ENCODE measurements at regions not wholly inside any gene's neighbourhood (a gene's known extent, or its start where the extent isn't known, plus 50 kb on each side); places are given as distances from the start of the nearest gene placed in this dataset.

DNA sequence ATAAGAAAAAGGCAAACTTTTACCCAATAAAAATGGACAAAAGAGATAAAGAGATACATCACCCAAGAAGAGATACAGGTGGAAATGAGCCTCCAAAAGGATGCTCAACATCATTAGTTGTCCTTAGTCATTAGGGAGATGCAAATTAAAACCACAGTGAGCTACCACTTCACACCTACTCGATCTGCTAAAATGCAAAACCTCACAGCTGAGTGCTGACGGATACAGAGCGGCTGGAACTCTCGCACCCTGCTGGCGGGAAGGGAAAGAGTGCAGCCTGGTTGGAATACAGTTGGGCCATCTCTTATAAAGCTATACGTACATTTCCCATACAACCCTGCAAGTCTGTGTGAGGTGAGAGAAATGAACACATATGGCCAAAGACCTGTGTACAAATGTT lies 78.5 kb upstream of the PRR20G start:
- H3K27ac Mint-ChIP-seq, result no peak overlapping the region
- no peaks in the 10 kb centered on the region for H3K36me3 Mint-ChIP-seq
- H3K4me1 Mint-ChIP-seq (ENCODE audit: low read depth), result no peaks in the 10 kb centered on the region
- H3K27me3 Mint-ChIP-seq, result peaks cover 3% of the 10 kb centered on the region
- H3K9me3 Mint-ChIP-seq (ENCODE audit: low read depth), result no peaks in the 10 kb centered on the region
- no peak overlapping the region for H3K4me3 Mint-ChIP-seq

DNA sequence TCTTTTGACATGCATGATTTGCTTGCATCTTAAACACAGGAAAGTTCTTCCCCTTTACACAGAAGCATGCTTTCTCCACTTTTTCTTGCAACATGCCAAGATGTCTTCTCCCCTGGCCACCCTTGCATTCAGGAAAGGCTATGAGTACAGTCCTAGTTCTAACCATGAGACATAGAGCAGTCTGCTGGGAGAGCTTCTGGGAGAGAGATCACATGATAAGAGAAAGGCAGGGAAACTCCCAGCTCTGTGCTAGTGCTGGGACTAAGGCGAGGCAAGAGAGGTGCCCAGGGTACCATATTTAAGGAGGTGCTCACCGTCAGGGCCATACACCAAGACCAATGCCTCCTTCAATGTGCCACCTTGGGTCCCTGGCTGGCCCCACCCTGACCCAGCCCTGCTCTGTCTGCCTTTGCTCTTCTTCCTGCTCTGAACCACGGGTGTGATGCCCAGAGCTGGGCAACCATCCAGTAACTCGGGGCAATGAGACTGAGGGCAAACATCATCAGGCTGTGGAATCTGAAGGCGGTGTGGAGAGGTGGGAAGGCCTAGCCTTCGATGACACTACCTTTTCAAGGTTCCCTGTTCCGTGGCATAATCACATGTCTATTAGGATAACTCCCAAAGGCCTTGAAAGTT lies 77.4 kb upstream of the PRR20G start:
- H3K9me3 Mint-ChIP-seq (ENCODE audit: low read depth), result no peaks in the 10 kb centered on the region
- H3K27ac Mint-ChIP-seq, result no peak overlapping the region
- H3K27me3 Mint-ChIP-seq, result peaks cover 2% of the 10 kb centered on the region
- no peaks in the 10 kb centered on the region for H3K4me1 Mint-ChIP-seq (ENCODE audit: low read depth)
- no peak overlapping the region for H3K4me3 Mint-ChIP-seq
- no peaks in the 10 kb centered on the region for H3K36me3 Mint-ChIP-seq

DNA sequence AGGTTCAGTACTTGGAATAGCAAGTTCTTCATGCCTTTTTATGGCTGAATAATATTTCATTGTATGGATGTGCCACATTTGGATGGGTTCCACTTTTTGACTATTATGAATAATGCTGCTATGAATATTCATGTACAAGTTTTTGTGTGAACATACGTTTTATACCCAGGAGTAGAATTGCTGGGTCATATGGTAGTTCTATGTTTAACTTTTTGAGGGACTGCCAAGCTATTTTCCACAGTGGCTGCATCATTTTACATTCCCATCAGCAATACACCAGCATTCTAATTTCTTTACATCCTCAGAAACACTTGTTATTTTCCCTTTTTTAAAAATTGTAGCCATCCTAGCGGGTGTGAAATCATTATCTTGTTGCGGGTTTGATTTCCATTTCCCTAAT lies 76.0 kb upstream of the PRR20G start:
- Mint-ChIP-seq H3K36me3 (no peaks in the 10 kb centered on the region), H3K9me3 (ENCODE audit: low read depth) (no peaks in the 10 kb centered on the region), H3K4me1 (ENCODE audit: low read depth) (no peaks in the 10 kb centered on the region), H3K4me3 (no peak overlapping the region), H3K27ac (no peak overlapping the region), H3K27me3 (no peaks in the 10 kb centered on the region)

DNA sequence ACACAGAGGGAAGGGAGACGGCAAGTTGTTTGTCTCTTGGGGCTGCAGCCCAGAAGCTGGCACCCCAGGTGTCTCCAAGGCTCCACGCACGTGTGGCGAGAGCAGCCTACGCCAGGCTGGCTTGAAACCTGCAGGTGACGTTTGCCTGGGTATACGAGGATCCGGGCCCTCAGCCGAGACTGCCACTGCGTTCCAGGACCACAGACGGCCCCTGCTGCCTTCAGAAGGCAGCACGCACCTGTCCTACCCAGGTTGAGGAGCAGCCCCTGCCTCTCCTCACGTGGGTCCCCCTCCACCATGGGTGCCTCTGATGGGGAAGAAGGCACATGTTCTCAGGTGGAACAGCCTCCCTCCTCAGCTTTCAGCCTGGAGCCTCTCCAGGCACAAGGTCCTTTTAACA lies 75.3 kb upstream of the PRR20G start:
- Mint-ChIP-seq H3K9me3 (ENCODE audit: low read depth) (no peaks in the 10 kb centered on the region), H3K36me3 (no peaks in the 10 kb centered on the region)

DNA sequence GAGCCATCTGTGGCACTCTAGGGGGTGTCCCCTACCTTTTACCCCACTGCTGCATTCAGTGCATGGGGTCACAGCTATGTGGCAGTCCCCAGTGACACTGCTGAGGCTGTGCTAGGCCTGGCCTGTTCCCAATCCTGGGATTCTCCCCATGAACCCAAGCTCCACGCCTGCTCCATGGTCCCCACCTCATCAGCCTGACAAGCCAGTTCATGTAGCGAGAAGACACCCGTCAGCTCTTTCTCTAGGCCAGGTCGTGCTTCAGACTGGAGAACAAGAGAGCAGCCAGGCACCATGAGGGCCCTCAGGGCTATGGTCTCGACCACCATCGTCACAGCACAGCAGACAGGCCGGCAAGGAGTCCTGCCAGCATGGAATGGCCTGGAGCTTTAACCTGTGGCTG lies 72.8 kb upstream of the PRR20G start:
- no peaks in the 10 kb centered on the region for H3K4me1 Mint-ChIP-seq (ENCODE audit: low read depth)
- H3K27ac Mint-ChIP-seq, result no peak overlapping the region
- H3K9me3 Mint-ChIP-seq (ENCODE audit: low read depth), result peaks cover 6% of the 10 kb centered on the region
- peaks cover 4% of the 10 kb centered on the region for H3K27me3 Mint-ChIP-seq
- no peak overlapping the region for H3K4me3 Mint-ChIP-seq
- H3K36me3 Mint-ChIP-seq, result no peaks in the 10 kb centered on the region

More for the DNA sequence above, 75.3 kb upstream of the PRR20G start:
- Mint-ChIP-seq H3K27ac (no peak overlapping the region), H3K4me3 (no peak overlapping the region), H3K4me1 (ENCODE audit: low read depth) (no peaks in the 10 kb centered on the region), H3K27me3 (peaks cover 4% of the 10 kb centered on the region)

DNA sequence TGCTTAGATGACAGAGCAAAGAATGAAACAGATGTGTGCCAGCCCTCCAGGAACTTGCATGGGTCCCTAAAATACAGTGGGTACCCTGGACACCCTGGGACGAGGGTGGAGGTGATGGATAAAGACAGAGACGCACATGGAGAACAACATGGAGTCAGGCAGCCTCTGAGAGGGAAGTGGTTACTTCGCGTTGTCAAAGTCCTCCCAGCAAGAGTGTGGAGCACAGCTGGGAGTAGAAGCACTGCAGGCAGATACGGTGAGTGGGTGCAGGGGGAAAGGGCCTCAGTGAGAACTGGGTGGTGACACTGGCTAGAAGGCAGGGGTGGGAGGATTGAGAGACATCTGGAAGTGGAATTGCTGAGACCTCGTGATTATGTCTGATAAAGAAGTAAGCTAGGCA lies 70.8 kb upstream of the PRR20G start:
- Mint-ChIP-seq H3K4me1 (ENCODE audit: low read depth) (no peaks in the 10 kb centered on the region), H3K27me3 (peaks cover 4% of the 10 kb centered on the region), H3K4me3 (no peak overlapping the region), H3K27ac (no peak overlapping the region), H3K9me3 (ENCODE audit: low read depth) (peaks cover 6% of the 10 kb centered on the region), H3K36me3 (no peaks in the 10 kb centered on the region)

DNA sequence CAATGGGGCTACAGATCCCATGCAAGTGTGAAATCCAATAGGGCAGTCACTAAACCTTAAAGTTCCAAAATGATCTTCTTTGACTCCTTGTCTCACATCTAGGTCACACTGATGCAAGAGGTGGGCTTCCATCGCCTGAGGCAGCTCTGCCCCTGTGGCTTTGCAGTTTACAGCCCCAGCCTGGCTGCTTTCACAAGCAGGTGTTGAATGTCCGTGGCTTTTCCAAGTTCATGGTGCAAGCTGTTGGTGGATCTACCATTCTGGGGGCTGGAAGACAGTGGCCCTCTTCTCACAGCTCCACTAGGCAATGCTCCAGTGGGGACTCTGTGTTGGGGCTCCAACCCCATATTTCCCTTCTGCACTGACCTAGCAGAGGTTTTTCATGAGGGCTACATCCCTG lies 68.5 kb upstream of the PRR20G start:
- H3K4me3 Mint-ChIP-seq, result no peak overlapping the region
- H3K4me1 Mint-ChIP-seq (ENCODE audit: low read depth), result no peaks in the 10 kb centered on the region
- H3K36me3 Mint-ChIP-seq, result no peaks in the 10 kb centered on the region
- H3K27ac Mint-ChIP-seq, result no peak overlapping the region
- H3K9me3 Mint-ChIP-seq (ENCODE audit: low read depth), result peaks cover 6% of the 10 kb centered on the region
- peaks cover 4% of the 10 kb centered on the region for H3K27me3 Mint-ChIP-seq

DNA sequence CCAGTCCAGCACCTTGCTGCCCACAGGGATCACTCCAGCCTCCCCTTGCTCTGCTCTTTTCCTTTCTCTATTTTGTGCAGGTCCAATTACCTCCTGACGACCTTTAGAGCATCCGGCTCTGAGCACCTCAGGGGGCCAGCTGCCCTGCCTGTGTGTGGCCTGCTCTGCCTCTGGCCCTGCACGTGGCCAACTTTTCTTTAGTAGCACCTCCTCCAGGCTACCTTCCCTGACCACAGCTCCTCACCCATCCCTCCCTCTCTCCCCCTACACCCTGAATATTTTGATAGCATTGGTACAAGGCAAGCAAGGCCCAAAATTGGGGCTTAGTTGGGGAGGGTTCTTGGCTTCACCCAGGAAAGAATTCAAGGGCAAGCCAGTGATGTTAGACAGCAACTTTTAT lies 66.9 kb upstream of the PRR20G start:
- Mint-ChIP-seq H3K4me3 (no peak overlapping the region), H3K9me3 (ENCODE audit: low read depth) (peaks cover 6% of the 10 kb centered on the region), H3K27ac (no peak overlapping the region), H3K27me3 (peaks cover 4% of the 10 kb centered on the region), H3K36me3 (no peaks in the 10 kb centered on the region), H3K4me1 (ENCODE audit: low read depth) (no peaks in the 10 kb centered on the region)

DNA sequence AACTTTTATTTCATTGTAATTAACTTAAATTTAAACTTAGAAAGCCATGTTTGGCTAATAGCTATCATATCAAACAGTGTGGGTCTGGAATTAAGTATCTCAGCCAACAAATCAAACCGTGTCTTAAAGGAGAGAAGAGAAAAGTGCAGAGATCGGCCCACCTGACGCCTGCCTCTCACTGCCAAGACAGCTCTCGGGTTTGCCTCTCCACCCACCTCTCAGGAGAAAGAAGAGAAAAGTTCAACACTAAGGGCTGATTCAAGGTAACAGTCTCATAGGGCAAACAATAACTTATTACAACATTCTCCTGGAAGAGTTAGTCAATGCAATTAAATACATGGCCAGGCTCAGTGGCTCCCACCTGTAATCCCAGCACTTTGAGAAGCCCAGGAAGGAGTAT lies 64.8 kb upstream of the PRR20G start:
- peaks cover 6% of the 10 kb centered on the region for H3K9me3 Mint-ChIP-seq (ENCODE audit: low read depth)
- no peak overlapping the region for H3K27ac Mint-ChIP-seq
- H3K4me1 Mint-ChIP-seq (ENCODE audit: low read depth), result no peaks in the 10 kb centered on the region
- peaks cover 2% of the 10 kb centered on the region for H3K27me3 Mint-ChIP-seq
- no peak overlapping the region for H3K4me3 Mint-ChIP-seq
- H3K36me3 Mint-ChIP-seq, result no peaks in the 10 kb centered on the region

DNA sequence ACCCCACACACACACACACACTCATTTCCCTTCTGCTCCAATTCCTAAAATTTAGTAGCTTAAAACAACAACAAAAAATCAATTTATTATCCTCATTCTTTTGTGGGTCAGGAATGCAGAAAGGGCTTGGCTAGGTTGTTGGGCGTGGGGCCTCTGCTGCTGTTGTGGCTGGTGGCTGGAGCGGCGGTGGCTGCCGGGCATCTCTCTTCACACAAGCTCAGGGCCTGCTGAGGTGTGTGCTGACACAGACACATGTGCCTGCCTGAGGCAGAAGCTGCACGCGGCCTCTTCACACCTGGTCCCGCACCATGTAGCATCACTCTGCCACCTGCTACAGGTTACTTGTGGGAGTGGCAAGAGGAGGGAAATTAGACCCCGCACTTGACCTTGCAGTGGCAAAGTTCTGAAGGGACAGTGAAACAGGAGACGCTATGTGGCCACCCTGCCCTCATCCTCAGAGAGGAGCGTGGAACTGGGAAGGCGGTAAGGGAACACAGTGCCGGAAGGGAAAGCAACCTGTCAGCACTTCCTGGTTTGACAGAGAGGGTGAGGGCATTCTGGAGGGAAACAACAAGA lies 64.0 kb upstream of the PRR20G start:
- no peaks in the 10 kb centered on the region for H3K4me1 Mint-ChIP-seq (ENCODE audit: low read depth)
- no peaks in the 10 kb centered on the region for H3K36me3 Mint-ChIP-seq
- no peaks in the 10 kb centered on the region for H3K9me3 Mint-ChIP-seq (ENCODE audit: low read depth)
- no peak overlapping the region for H3K27ac Mint-ChIP-seq
- peaks cover 2% of the 10 kb centered on the region for H3K27me3 Mint-ChIP-seq
- H3K4me3 Mint-ChIP-seq, result no peak overlapping the region

DNA sequence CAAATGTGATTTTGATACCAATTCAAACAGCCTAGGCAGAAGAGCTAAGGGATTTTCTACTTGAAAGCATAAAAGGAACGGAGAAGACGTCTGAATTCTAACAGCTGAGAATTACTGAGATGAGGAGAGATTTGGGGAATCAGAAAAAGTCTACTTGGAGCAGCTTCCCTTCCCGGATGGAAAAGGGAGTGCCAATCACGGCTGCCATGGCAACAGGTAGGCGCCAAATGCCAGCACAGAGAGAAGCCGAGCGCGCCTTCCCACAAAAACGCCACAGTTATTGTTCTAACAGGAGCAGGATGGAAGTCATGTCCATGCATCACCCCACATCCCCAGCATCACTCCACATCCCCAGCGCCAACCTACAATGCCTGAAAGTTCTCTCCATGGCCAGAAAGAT lies 63.5 kb upstream of the PRR20G start:
- no peak overlapping the region for H3K27ac Mint-ChIP-seq
- no peaks in the 10 kb centered on the region for H3K4me1 Mint-ChIP-seq (ENCODE audit: low read depth)
- H3K4me3 Mint-ChIP-seq, result no peak overlapping the region
- H3K27me3 Mint-ChIP-seq, result peaks cover 2% of the 10 kb centered on the region
- no peaks in the 10 kb centered on the region for H3K36me3 Mint-ChIP-seq
- no peaks in the 10 kb centered on the region for H3K9me3 Mint-ChIP-seq (ENCODE audit: low read depth)

DNA sequence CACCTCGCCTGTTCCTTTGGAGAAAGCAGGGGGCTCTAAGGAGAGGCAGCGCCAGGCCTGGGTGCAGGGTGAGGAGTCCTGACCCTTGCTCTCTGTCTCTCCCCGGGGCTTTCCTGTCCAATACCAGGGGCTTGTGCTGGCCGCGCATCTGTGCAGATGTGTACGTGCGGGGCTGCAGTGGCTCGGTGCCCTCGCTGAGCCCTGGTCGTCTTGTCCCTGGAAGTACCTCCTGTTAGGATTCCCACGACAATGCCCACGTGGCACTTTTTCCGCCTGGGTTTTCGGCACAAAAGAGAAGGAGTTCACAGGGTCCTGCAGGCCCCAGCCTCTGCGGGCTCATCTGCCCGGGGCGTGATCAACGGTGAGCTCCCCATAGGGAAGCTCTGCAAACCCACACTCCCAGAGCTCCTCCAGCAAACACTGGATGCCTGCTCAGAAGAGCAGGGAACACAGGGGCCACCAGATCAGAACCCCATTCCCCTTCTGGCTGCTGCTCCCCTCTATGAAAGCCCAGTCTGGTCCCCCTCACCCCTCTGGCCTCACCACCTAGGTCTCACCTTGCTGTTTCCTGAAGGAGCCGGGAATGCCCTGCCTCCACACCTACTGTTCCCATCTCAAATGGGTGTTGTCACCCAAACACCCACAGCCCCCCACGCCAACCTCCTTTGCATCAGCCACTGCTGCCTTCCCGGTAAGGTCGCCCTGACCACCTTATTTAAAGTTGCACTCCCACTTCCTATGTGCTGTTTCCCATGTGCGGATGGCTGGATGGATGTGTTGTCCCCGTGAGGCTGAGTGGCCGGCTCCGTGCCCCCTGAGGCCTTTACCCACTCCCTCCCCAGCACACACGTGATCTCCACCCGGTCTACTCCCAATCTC lies 62.6 kb upstream of the PRR20G start:
- no peaks in the 10 kb centered on the region for H3K36me3 Mint-ChIP-seq
- H3K4me3 Mint-ChIP-seq, result no peak overlapping the region
- H3K4me1 Mint-ChIP-seq (ENCODE audit: low read depth), result no peaks in the 10 kb centered on the region
- H3K9me3 Mint-ChIP-seq (ENCODE audit: low read depth), result no peaks in the 10 kb centered on the region
- H3K27me3 Mint-ChIP-seq, result peaks cover 5% of the 10 kb centered on the region
- H3K27ac Mint-ChIP-seq, result no peak overlapping the region

DNA sequence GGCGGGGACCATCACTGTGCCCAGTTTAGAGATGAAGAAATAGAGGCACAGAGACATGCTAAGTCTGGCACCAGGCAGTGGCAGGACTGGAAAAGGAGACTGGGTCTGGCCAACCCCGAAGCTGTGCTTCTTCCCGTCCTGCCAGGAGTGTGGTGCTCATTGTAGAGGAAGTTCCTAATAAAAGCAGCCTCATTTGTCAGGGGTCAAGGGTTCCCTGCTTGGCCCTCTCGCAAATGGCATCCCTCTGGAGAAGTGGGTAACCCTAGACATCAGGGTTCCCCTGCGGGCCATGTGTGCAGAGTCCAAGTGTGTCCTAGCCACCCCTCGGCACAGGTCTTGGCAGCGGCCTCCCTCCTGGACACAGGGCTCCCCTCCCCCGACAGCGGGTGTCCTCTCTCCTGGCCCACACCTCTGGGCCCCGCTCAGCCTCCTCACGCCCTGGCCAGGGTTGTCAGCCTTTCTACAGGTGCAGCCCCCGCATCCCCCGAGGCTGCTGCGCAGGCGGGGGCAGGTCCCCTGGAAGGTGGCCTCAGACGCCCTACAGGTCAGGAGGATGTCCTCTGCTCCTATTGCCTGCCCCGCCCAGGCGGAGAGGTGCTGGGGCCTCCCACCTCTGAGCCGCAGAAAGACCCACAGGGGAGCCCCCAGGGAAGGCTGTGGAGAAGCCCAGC lies 61.8 kb upstream of the PRR20G start:
- Mint-ChIP-seq H3K9me3 (ENCODE audit: low read depth) (no peaks in the 10 kb centered on the region), H3K27me3 (peaks cover 5% of the 10 kb centered on the region), H3K4me1 (ENCODE audit: low read depth) (no peaks in the 10 kb centered on the region), H3K36me3 (no peaks in the 10 kb centered on the region), H3K27ac (no peak overlapping the region), H3K4me3 (no peak overlapping the region)

DNA sequence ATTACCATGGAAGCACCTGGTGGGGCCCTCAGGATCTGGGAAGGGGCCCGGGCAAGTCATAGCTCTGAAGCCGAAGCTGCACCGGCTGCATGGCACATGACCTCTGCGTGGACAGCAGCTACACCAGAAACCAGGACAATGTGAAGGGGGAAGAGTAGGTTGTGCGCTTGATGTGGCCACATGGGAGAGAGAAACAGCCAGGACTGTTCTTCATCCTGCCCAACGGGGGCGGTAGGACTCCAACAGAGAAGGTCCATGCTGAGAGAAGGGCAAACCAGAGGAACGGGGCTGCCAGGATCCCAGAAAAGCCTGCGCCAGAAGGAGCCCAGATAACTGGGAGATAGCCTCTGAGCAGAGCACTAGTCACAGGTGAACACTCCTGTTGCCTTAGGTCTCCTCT lies 54.9 kb upstream of the PRR20G start:
- no peaks in the 10 kb centered on the region for H3K36me3 Mint-ChIP-seq
- H3K27ac Mint-ChIP-seq, result no peak overlapping the region

More for the DNA sequence above, 54.9 kb upstream of the PRR20G start:
- Mint-ChIP-seq H3K9me3 (ENCODE audit: low read depth) (no peaks in the 10 kb centered on the region), H3K27me3 (peaks cover 19% of the 10 kb centered on the region), H3K4me3 (no peak overlapping the region), H3K4me1 (ENCODE audit: low read depth) (no peaks in the 10 kb centered on the region)
